GM19397 (cell line): ENCODE measurements at regions not wholly inside any gene's neighbourhood (a gene's known extent, or its start where the extent isn't known, plus 50 kb on each side); places are given as distances from the start of the nearest gene placed in this dataset.
"Not testable (repeated sequence)": the region's sequence is repeated elsewhere in the genome, so short reads cannot be mapped to it uniquely, and the experiment has no call there.

Experiments used
- ATAC-seq: cut with Tn5 transposase; IDR thresholded peaks from one replicate; pipeline ENCODE4 v1.9.1; 2021; ENCODE audit warnings: mild to moderate bottlenecking, moderate library complexity; ENCODE audit not compliant: unreplicated experiment

- no peak for ATAC-seq
These were observed 349.2 kb upstream of the PRKCQ start for GRCh38 chr10:6929148-6929830.

GRCh38 chr10:6928586-6928985 lies 348.5 kb upstream of the PRKCQ start:
- no peak for ATAC-seq

- no peak for ATAC-seq
These were observed 346.9 kb upstream of the PRKCQ start for GRCh38 chr10:6926971-6927370.

- no peak for ATAC-seq
These were observed 345.1 kb upstream of the PRKCQ start for GRCh38 chr10:6925146-6925545.

GRCh38 chr10:6924166-6924565 lies 344.1 kb upstream of the PRKCQ start:
- ATAC-seq = no peak

GRCh38 chr10:6921026-6921425 lies 340.9 kb upstream of the PRKCQ start:
- ATAC-seq = not testable (repeated sequence)

- peak; percentile 99 for ATAC-seq
These were observed 340.3 kb upstream of the PRKCQ start for GRCh38 chr10:6920072-6921019.

- no peak for ATAC-seq
These were observed 339.0 kb upstream of the PRKCQ start for GRCh38 chr10:6919077-6919476.

GRCh38 chr10:6918305-6918704 lies 338.2 kb upstream of the PRKCQ start:
- no peak for ATAC-seq

- ATAC-seq = no peak
These were observed 337.0 kb upstream of the PRKCQ start for GRCh38 chr10:6917125-6917524.

- no peak for ATAC-seq
These were observed 336.5 kb upstream of the PRKCQ start for GRCh38 chr10:6916601-6917000.

- ATAC-seq = no peak
These were observed 335.2 kb upstream of the PRKCQ start for GRCh38 chr10:6915307-6915706.

GRCh38 chr10:6912929-6913328 lies 332.9 kb upstream of the PRKCQ start:
- ATAC-seq = no peak

GRCh38 chr10:6912424-6912823 lies 332.3 kb upstream of the PRKCQ start:
- no peak for ATAC-seq

- no peak for ATAC-seq
These were observed 331.9 kb upstream of the PRKCQ start for GRCh38 chr10:6912021-6912420.

GRCh38 chr10:6909905-6910560 lies 330.0 kb upstream of the PRKCQ start:
- no peak for ATAC-seq

GRCh38 chr10:6907877-6908530 lies 327.9 kb upstream of the PRKCQ start:
- no peak for ATAC-seq

GRCh38 chr10:6894405-6894804 lies 314.3 kb upstream of the PRKCQ start:
- no peak for ATAC-seq

GRCh38 chr10:6892864-6893263 lies 312.8 kb upstream of the PRKCQ start:
- no peak for ATAC-seq

GRCh38 chr10:6891924-6892323 lies 311.8 kb upstream of the PRKCQ start:
- ATAC-seq = no peak

GRCh38 chr10:6889718-6890117 lies 309.6 kb upstream of the PRKCQ start:
- ATAC-seq = no peak
